Tibial artery (tissue), 4 donors: ENCODE measurements at regions not wholly inside any gene's neighbourhood (a gene's known extent, or its start where the extent isn't known, plus 50 kb on each side); places are given as distances from the start of the nearest gene placed in this dataset.

Experiments used
- DNase-seq, 2 donors: peaks; one replicate each; pipeline ENCODE4 v3.0.0-alpha.2; 2019
- H3K27ac ChIP-seq, 2 donors: fragments of 200-600 bp; sonication (generic) in 1 of 2; 1 replicate in 1 of 2; 2 replicates in 1 of 2; pipeline ENCODE4 v1.5.1; 2018 to 2019; ENCODE audit warnings: mild to moderate bottlenecking in 1 of 2
- H3K27me3 ChIP-seq, 2 donors: fragments of 200-600 bp; sonication (generic) in 1 of 2; one replicate each; pipeline versions ENCODE4 v1.5.1 to v1.6.0; 2016 to 2019
- H3K36me3 ChIP-seq, 3 donors: fragments of 200-600 bp; sonication (generic) in 2 of 3; one replicate each; pipeline ENCODE4 v1.5.1; 2016 to 2019; ENCODE audit warnings: mild to moderate bottlenecking in 2 of 3
- H3K4me1 ChIP-seq, 4 donors: fragments of 200-600 bp; sonication (generic) in 2 of 4; 1 replicate in 3 of 4; 2 replicates in 1 of 4; pipeline ENCODE4 v1.5.1; 2016 to 2019
- H3K4me3 ChIP-seq, 2 donors: fragments of 200-600 bp; sonication (generic) in 1 of 2; 1 replicate in 1 of 2; 2 replicates in 1 of 2; pipeline ENCODE4 v1.5.1; 2018 to 2019; ENCODE audit warnings: mild to moderate bottlenecking in 2 of 2
- H3K9me3 ChIP-seq, 3 donors: fragments of 200-600 bp; sonication (generic) in 1 of 3; one replicate each; pipeline ENCODE4 v1.5.1; 2016 to 2019
- CTCF ChIP-seq, 2 experiments: fragments of 200-600 bp in 1 of 2; fragments of 450-650 bp in 1 of 2; IDR thresholded peaks; one replicate each; pipeline ENCODE4 v1.5.1; 2017 to 2019; ENCODE audit warnings: antibody characterized with exemption in 2 of 2, mild to moderate bottlenecking in 1 of 2, moderate library complexity in 1 of 2
- intact Hi-C: fragments of 100-400 bp; cut with DNase I; formaldehyde crosslinking; loops from one replicate; pipeline ENCODE4 v1.15.0; 2023; ENCODE audit warnings: low total_unique reads

DNA sequence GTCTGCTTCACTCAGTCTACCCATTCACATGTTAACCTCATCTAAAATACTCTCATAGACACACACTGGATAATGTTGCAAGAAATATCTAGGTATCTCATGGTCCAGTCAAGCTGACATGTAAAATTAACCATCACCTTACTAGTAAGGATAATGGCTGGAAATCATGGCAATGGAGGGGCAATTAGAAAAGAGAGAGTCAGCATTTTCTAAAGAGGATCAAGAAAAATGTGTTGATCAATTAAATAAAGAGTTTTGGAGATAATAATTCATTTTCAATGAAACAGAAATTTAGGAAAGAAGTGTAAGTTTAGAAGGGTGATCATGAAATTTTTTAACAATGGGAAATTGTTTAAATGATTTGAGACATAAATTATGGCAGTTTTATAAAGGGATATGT, 1914.1 kb upstream of the IGFBP7 start:
- intact Hi-C loops = no loop called here
- no peaks in the 10 kb centered on the region for H3K27me3 ChIP-seq
- H3K36me3 ChIP-seq = no peaks in the 10 kb centered on the region
- DNase-seq = no peak
- TF ChIP-seq CTCF (IDR thresholded peaks at IDR 0.05) = no peak
- no peak overlapping the region for H3K4me3 ChIP-seq
- no peak overlapping the region for H3K27ac ChIP-seq
- no peaks in the 10 kb centered on the region for H3K9me3 ChIP-seq
- no peaks in the 10 kb centered on the region for H3K4me1 ChIP-seq

GRCh38 chr4:59037812-59038211, 1927.6 kb upstream of the IGFBP7 start:
- H3K9me3 ChIP-seq = no peaks in the 10 kb centered on the region
- H3K27me3 ChIP-seq = no peaks in the 10 kb centered on the region
- no peak overlapping the region for H3K4me3 ChIP-seq
- TF ChIP-seq CTCF (IDR thresholded peaks at IDR 0.05) = no peak
- no peaks in the 10 kb centered on the region for H3K36me3 ChIP-seq
- H3K4me1 ChIP-seq = no peaks in the 10 kb centered on the region
- no peak overlapping the region for H3K27ac ChIP-seq
- DNase-seq = no peak
- intact Hi-C loops = no loop called here

GRCh38 chr4:59039046-59039445, 1928.9 kb upstream of the IGFBP7 start:
- Histone ChIP-seq H3K4me1 (no peaks in the 10 kb centered on the region), H3K36me3 (no peaks in the 10 kb centered on the region)
- TF ChIP-seq CTCF (IDR thresholded peaks at IDR 0.05) = no peak

DNA sequence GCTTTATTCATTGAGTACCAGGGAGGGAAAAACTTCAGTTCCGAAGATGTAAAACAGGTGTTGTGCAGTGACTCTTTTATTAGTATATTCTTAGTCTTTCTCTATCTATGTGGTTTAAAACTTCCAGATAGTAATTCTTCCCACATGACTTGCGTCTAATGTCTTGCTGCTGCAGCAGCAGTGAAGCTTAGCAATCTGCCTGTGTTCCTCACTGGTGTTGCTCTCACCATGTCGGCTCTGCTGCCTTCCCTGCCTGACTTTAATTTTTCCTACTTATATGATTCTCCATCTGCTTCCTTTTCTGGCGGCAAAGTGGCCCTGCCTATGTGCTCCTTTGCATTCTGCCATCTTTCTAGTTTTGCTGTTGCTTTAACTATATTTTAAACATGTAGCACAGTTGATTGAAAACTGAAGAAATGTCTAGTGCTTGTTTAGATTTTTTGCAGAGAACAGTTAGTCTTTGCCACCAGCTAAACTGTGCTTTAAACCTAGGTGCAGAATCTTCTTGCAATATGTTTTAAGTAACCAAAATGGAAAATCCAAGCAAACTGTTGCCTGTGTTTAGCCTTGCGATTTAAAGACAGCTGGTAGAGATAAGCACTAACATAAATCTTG, 1934.2 kb upstream of the IGFBP7 start:
- intact Hi-C loops = no loop called here
- no peak overlapping the region for H3K4me3 ChIP-seq
- H3K27ac ChIP-seq = no peak overlapping the region
- no peak for DNase-seq
- TF ChIP-seq CTCF (IDR thresholded peaks at IDR 0.05) = no peak
- H3K36me3 ChIP-seq = no peaks in the 10 kb centered on the region
- H3K4me1 ChIP-seq = no peaks in the 10 kb centered on the region
- no peaks in the 10 kb centered on the region for H3K9me3 ChIP-seq
- H3K27me3 ChIP-seq = no peaks in the 10 kb centered on the region

More at GRCh38 chr4:59039046-59039445, 1928.9 kb upstream of the IGFBP7 start:
- Histone ChIP-seq H3K27me3 (no peaks in the 10 kb centered on the region), H3K9me3 (no peaks in the 10 kb centered on the region), H3K4me3 (no peak overlapping the region), H3K27ac (no peak overlapping the region)
- DNase-seq = no peak
- intact Hi-C loops = no loop called here

DNA sequence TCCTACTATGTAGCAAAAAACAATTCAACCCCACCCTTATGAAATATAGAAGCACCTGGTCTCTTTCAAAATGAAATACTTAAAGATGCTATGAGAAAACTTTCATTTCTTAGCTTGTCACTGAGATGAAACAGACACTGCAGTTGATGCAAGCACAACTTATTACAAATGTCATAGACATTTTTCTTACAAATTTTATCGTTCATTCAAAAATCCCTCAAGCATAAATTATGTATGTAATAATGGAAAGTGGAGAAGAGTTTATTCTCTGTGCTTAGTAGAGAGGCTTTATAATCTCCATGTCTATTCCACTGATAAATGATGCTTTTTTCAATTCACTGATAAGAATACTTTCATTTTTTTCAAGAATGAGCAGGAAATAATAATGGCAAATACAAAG, 1943.9 kb upstream of the IGFBP7 start:
- intact Hi-C loops = no loop called here
- no peaks in the 10 kb centered on the region for H3K9me3 ChIP-seq
- no peak for TF ChIP-seq CTCF (IDR thresholded peaks at IDR 0.05)
- DNase-seq = no peak
- H3K27ac ChIP-seq = no peak overlapping the region
- H3K4me3 ChIP-seq = no peak overlapping the region
- H3K27me3 ChIP-seq = no peaks in the 10 kb centered on the region
- H3K4me1 ChIP-seq = no peaks in the 10 kb centered on the region
- no peaks in the 10 kb centered on the region for H3K36me3 ChIP-seq

- Histone ChIP-seq H3K36me3 (no peaks in the 10 kb centered on the region), H3K27ac (no peak overlapping the region), H3K4me3 (no peak overlapping the region), H3K9me3 (no peaks in the 10 kb centered on the region), H3K4me1 (no peaks in the 10 kb centered on the region), H3K27me3 (no peaks in the 10 kb centered on the region)
- TF ChIP-seq CTCF (IDR thresholded peaks at IDR 0.05) = no peak
- intact Hi-C loops = no loop called here
- no peak for DNase-seq
Observed at GRCh38 chr4:59057804-59058203, 1947.6 kb upstream of the IGFBP7 start.
